Ovary (tissue), 7 donors: ENCODE measurements at regions not wholly inside any gene's neighbourhood (a gene's known extent, or its start where the extent isn't known, plus 50 kb on each side); places are given as distances from the start of the nearest gene placed in this dataset.

ENCODE experiments used
- DNase-seq, 5 donors: peaks; one replicate each; pipeline ENCODE4 v3.0.0-alpha.2; 2019 to 2020
- H3K27ac ChIP-seq, 2 donors: fragments of 200-600 bp; one replicate each; pipeline versions ENCODE4 v1.5.1 to v1.8.0; 2019 to 2022
- H3K27me3 ChIP-seq: fragments of 200-600 bp; one replicate; pipeline ENCODE4 v1.8.0; 2022
- H3K36me3 ChIP-seq: fragments of 200-600 bp; sonication (generic); one replicate; pipeline ENCODE4 v1.5.1; 2019
- H3K4me1 ChIP-seq: one replicate; pipeline ENCODE4 v1.8.1; 2013; ENCODE audit warnings: mild to moderate bottlenecking, moderate library complexity; ENCODE audit not compliant: insufficient read depth
- H3K4me3 ChIP-seq: fragments of 200-600 bp; sonication (generic); one replicate; pipeline ENCODE4 v1.5.1; 2017
- H3K9me3 ChIP-seq, 2 donors: fragments of 200-600 bp in 1 of 2; sonication (generic) in 1 of 2; one replicate each; pipeline versions ENCODE4 v1.5.1 to v1.8.1; 2013 to 2019; ENCODE audit warnings: mild to moderate bottlenecking in 1 of 2, moderate library complexity in 1 of 2
- EP300 ChIP-seq: sonication (generic); formaldehyde crosslinking; IDR thresholded peaks from one replicate; pipeline ENCODE4 v1.6.1; 2017; ENCODE audit warnings: antibody characterized with exemption
- POLR2A ChIP-seq: fragments of 450-650 bp; IDR thresholded peaks from one replicate; pipeline ENCODE4 v1.6.1; 2017; ENCODE audit warnings: antibody characterized with exemption, mild to moderate bottlenecking, moderate library complexity
- WGBS, 3 donors: extraction: QIAGEN DNeasy Blood & Tissue Kit in 1 of 3; methylation state at CpG; one replicate each; pipeline versions ENCODE4 v1.1.5 to v1.1.7; 2013 to 2017; 5-methylcytosine and 5-hydroxymethylcytosine counted together
- intact Hi-C, 4 donors: fragments of 100-400 bp; cut with DNase I; formaldehyde crosslinking; loops; one replicate each; pipeline versions ENCODE4 v1.11.0 to v1.15.1; 2022 to 2023
- TF ChIP-seq, protein P1 (sequence below), 3 donors: fragments of 450-650 bp in 2 of 3; fragments of 200-600 bp in 1 of 3; IDR thresholded peaks; one replicate each; pipeline versions ENCODE4 v1.5.1 to v1.8.0; 2016 to 2022; ENCODE audit warnings: antibody characterized with exemption in 3 of 3, mild to moderate bottlenecking in 1 of 3
- donor health status: DM: no; HTN: no; CAD: no; lungs with moderate emphysema.
- donor health status: DM: no; HTN: no; CAD: no.
- donor health status: Bipolar disorder and iron deficiency.
- donor health status: DM: no; HTN: no; CAD: no.
- donor health status: DM: yes; HTN: yes; CAD: no.

- no peak for DNase-seq
- H3K9me3 ChIP-seq: no peaks in the 10 kb centered on the region
- no peaks in the 10 kb centered on the region for H3K27me3 ChIP-seq
- no peak overlapping the region for H3K4me3 ChIP-seq
- intact Hi-C loops: no loop called here
- TF ChIP-seq POLR2A: no peak
- no peak for TF ChIP-seq EP300
- TF ChIP-seq, protein P1, sequence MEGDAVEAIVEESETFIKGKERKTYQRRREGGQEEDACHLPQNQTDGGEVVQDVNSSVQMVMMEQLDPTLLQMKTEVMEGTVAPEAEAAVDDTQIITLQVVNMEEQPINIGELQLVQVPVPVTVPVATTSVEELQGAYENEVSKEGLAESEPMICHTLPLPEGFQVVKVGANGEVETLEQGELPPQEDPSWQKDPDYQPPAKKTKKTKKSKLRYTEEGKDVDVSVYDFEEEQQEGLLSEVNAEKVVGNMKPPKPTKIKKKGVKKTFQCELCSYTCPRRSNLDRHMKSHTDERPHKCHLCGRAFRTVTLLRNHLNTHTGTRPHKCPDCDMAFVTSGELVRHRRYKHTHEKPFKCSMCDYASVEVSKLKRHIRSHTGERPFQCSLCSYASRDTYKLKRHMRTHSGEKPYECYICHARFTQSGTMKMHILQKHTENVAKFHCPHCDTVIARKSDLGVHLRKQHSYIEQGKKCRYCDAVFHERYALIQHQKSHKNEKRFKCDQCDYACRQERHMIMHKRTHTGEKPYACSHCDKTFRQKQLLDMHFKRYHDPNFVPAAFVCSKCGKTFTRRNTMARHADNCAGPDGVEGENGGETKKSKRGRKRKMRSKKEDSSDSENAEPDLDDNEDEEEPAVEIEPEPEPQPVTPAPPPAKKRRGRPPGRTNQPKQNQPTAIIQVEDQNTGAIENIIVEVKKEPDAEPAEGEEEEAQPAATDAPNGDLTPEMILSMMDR (IDR thresholded peaks at IDR 0.05): no peak
- 81 to 92% (median 89%) methylated on average over 3 of the region's 3 CpGs for WGBS, 3 donors
- H3K4me1 ChIP-seq: no peaks in the 10 kb centered on the region
- no peaks in the 10 kb centered on the region for H3K36me3 ChIP-seq
- no peak overlapping the region for H3K27ac ChIP-seq
Observed at GRCh38 chr3:106573605-106574004, 704.8 kb upstream of the CBLB start.

GRCh38 chr3:106575029-106575428, 706.2 kb upstream of the CBLB start:
- Histone ChIP-seq H3K4me1 (no peaks in the 10 kb centered on the region), H3K27ac (no peak overlapping the region), H3K9me3 (no peaks in the 10 kb centered on the region), H3K27me3 (no peaks in the 10 kb centered on the region), H3K36me3 (no peaks in the 10 kb centered on the region), H3K4me3 (no peak overlapping the region)
- intact Hi-C loops: no loop called here
- TF ChIP-seq, protein P1 (IDR thresholded peaks at IDR 0.05): no peak
- TF ChIP-seq EP300 (no peak), POLR2A (no peak)
- 85 to 90% (median 89%) methylated on average over 1 of the region's 1 CpG for WGBS, 3 donors
- no peak for DNase-seq

DNA sequence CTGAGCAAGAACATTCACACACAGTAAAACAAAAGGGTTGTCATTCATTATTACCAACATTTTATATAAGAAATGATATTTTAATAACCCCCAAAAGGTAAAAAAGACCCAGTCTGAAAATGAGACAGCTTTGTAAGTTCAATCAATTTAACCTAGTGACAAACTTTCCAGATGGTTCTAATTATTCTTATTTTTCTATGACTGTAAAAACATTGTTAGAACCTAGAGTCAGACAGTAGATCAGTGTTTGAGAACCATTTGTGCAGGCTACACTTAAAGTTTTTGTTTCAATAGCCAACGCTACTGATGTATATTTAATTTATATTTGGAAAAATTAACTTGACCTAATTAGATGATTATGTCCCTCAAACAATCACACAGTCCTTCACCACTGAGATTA, 708.4 kb upstream of the CBLB start:
- no peak for DNase-seq
- Histone ChIP-seq H3K4me3 (no peak overlapping the region), H3K9me3 (no peaks in the 10 kb centered on the region), H3K36me3 (no peaks in the 10 kb centered on the region), H3K4me1 (no peaks in the 10 kb centered on the region), H3K27me3 (no peaks in the 10 kb centered on the region), H3K27ac (no peak overlapping the region)
- 53 to 71% (median 67%) methylated on average over 1 of the region's 1 CpG for WGBS, 3 donors
- intact Hi-C loops: no loop called here
- no peak for TF ChIP-seq EP300
- TF ChIP-seq POLR2A: no peak
- TF ChIP-seq, protein P1 (IDR thresholded peaks at IDR 0.05): no peak

- Histone ChIP-seq H3K27ac (no peak overlapping the region), H3K4me3 (no peak overlapping the region), H3K27me3 (no peaks in the 10 kb centered on the region), H3K36me3 (no peaks in the 10 kb centered on the region), H3K9me3 (no peaks in the 10 kb centered on the region), H3K4me1 (no peaks in the 10 kb centered on the region)
- intact Hi-C loops: no loop called here
- DNase-seq: no peak
- WGBS, 3 donors: 50 to 95% (median 94%) methylated on average over 1 of the region's 1 CpG
- TF ChIP-seq, protein P1 (IDR thresholded peaks at IDR 0.05): no peak
- TF ChIP-seq POLR2A: no peak
- no peak for TF ChIP-seq EP300
Observed at GRCh38 chr3:106578911-106579310, 710.1 kb upstream of the CBLB start.

GRCh38 chr3:106582151-106582550, 713.3 kb upstream of the CBLB start:
- intact Hi-C loops: no loop called here
- WGBS, 3 donors: 70 to 71% (median 71%) methylated on average over 3 of the region's 3 CpGs
- no peaks in the 10 kb centered on the region for H3K4me1 ChIP-seq
- TF ChIP-seq POLR2A: no peak
- TF ChIP-seq, protein P1 (IDR thresholded peaks at IDR 0.05): no peak
- TF ChIP-seq EP300: no peak
- no peak overlapping the region for H3K4me3 ChIP-seq
- no peaks in the 10 kb centered on the region for H3K36me3 ChIP-seq
- DNase-seq: no peak
- no peak overlapping the region for H3K27ac ChIP-seq
- H3K27me3 ChIP-seq: no peaks in the 10 kb centered on the region
- no peaks in the 10 kb centered on the region for H3K9me3 ChIP-seq
